ENCODE measurements at regions not wholly inside any gene's neighbourhood (a gene's known extent, or its start where the extent isn't known, plus 50 kb on each side); places are given as distances from the start of the nearest gene placed in this dataset.

- TF ChIP-seq, protein P1, sequence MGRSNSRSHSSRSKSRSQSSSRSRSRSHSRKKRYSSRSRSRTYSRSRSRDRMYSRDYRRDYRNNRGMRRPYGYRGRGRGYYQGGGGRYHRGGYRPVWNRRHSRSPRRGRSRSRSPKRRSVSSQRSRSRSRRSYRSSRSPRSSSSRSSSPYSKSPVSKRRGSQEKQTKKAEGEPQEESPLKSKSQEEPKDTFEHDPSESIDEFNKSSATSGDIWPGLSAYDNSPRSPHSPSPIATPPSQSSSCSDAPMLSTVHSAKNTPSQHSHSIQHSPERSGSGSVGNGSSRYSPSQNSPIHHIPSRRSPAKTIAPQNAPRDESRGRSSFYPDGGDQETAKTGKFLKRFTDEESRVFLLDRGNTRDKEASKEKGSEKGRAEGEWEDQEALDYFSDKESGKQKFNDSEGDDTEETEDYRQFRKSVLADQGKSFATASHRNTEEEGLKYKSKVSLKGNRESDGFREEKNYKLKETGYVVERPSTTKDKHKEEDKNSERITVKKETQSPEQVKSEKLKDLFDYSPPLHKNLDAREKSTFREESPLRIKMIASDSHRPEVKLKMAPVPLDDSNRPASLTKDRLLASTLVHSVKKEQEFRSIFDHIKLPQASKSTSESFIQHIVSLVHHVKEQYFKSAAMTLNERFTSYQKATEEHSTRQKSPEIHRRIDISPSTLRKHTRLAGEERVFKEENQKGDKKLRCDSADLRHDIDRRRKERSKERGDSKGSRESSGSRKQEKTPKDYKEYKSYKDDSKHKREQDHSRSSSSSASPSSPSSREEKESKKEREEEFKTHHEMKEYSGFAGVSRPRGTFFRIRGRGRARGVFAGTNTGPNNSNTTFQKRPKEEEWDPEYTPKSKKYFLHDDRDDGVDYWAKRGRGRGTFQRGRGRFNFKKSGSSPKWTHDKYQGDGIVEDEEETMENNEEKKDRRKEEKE (IDR thresholded peaks at IDR 0.05; ENCODE audit: borderline replicate concordance in 1 of 2, control insufficient read depth in 1 of 2, low read depth in 2 of 2, low read length in 1 of 2), result no peak
- TF ChIP-seq ZNF445 (CRISPR knock-in tag; IDR thresholded peaks at IDR 0.05; ENCODE audit: low read depth) (no peak), GABPB2 (CRISPR knock-in tag; conservative IDR thresholded peaks at IDR 0.05) (no peak), HOMEZ (CRISPR knock-in tag; IDR thresholded peaks at IDR 0.05) (no peak)
Observed at GRCh38 chr2:75284345-75284744, 85.0 kb upstream of the TACR1 start (continued).

DNA sequence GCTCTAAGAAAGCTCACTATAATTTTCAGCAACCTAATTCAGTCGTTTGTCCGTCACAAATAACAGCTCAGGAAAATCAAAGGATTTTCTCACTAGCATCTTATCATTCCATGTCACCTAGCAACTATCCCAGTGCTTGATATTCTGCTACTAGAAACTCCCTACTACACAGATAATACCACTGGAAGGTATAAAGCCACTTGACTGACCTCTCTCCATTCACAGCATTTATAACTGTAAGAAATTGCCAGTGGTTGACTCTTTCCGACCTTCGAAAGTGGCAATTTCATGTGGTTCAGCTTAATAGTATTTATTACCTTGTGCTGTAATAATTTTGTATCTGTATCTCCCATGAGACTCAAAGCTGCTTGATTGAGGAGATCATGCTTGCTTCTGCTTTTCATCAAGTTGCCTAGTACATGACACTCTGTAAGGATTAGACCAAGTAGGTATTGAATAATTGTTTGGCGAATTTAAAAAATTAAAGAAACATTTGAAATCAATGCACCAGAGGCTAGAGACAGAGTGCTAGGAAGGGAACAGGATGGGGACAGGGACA, 79.6 kb upstream of the TACR1 start:
- FAIRE-seq, result no peak

More for the DNA sequence above, 79.6 kb upstream of the TACR1 start:
- intact Hi-C loops (cut with micrococcal nuclease) (no loop called here), in situ Hi-C loops (cut with MboI) (no loop called here)
- ChIA-PET CTCF (ENCODE audit: low intra/inter-chr PET ratio) (no interaction called here), POLR2A (no interaction called here)
- Histone ChIP-seq H3K79me2 (ENCODE audit: control insufficient read depth, insufficient read depth, low read length) (no peaks in the 10 kb centered on the region), H3K27me3 (ENCODE audit: control insufficient read depth in 2 of 2, insufficient read depth in 2 of 2, low read length in 2 of 2) (no peaks in the 10 kb centered on the region), H3K9ac (ENCODE audit: insufficient read depth in 1 of 2, low read depth in 2 of 2, low read length in 2 of 2) (no peak overlapping the region), H2AFZ (ENCODE audit: low read depth, low read length) (no peak overlapping the region), H3K36me3 (ENCODE audit: control insufficient read depth, insufficient read depth, low read length) (no peaks in the 10 kb centered on the region), H3K4me2 (ENCODE audit: insufficient read depth, low read length) (no peak overlapping the region), H3K9me3 (replicated peaks; ENCODE audit: control insufficient read depth, insufficient read depth, low read depth, low read length) (no peaks in the 10 kb centered on the region), H3K4me1 (replicated peaks in 1 of 2; ENCODE audit: control insufficient read depth in 2 of 2, insufficient read depth in 2 of 2, low read length in 2 of 2) (no peaks in the 10 kb centered on the region), H3K9me1 (ENCODE audit: control insufficient read depth, insufficient read depth, low read length) (no peaks in the 10 kb centered on the region), H3K4me3 (no peak overlapping the region), H3K27ac (ENCODE audit: extremely low read depth, low read depth, low read length) (no peak overlapping the region), H4K20me1 (replicated peaks; ENCODE audit: control insufficient read depth, insufficient read depth, low read length) (no peaks in the 10 kb centered on the region)
- DNase-seq (ENCODE audit: extremely low read depth in 1 of 4, low spot score in 3 of 4) (no peak), ATAC-seq (no peak)
- WGBS (ENCODE audit: insufficient coverage, low coverage, missing lambda C conversion rate), result 0% methylated on average over 5 of the region's 5 CpGs
- TF ChIP-seq NR3C1 (CRISPR knock-in tag; IDR thresholded peaks at IDR 0.05), result no peak
- TF ChIP-seq, protein P2, sequence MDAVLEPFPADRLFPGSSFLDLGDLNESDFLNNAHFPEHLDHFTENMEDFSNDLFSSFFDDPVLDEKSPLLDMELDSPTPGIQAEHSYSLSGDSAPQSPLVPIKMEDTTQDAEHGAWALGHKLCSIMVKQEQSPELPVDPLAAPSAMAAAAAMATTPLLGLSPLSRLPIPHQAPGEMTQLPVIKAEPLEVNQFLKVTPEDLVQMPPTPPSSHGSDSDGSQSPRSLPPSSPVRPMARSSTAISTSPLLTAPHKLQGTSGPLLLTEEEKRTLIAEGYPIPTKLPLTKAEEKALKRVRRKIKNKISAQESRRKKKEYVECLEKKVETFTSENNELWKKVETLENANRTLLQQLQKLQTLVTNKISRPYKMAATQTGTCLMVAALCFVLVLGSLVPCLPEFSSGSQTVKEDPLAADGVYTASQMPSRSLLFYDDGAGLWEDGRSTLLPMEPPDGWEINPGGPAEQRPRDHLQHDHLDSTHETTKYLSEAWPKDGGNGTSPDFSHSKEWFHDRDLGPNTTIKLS (IDR thresholded peaks at IDR 0.05; ENCODE audit: borderline replicate concordance, low read depth), result no peak
- TF ChIP-seq YY1 (IDR thresholded peaks at IDR 0.05; ENCODE audit: borderline replicate concordance in 1 of 3, control insufficient read depth in 1 of 3, extremely low read depth in 1 of 3, insufficient read depth in 3 of 3, insufficient read length in 1 of 3, insufficient replicate concordance in 2 of 3, low read depth in 1 of 3, low read length in 2 of 3), result no peak
- no peak for TF ChIP-seq CBX5 (IDR thresholded peaks at IDR 0.05; ENCODE audit: borderline replicate concordance, low read depth)
- no TSS peak for BruUV-seq (replicated peaks)

All from K562 (cell line).